Activated CD8-positive, alpha-beta memory T cell treated with anti-CD3 and anti-CD28 coated beads, Interleukin-2, amount 10 ng/mL, durations not matched to agents 7 days and 5 days (primary cell): ENCODE measurements at regions not wholly inside any gene's neighbourhood (a gene's known extent, or its start where the extent isn't known, plus 50 kb on each side); places are given as distances from the start of the nearest gene placed in this dataset.

Source experiments
- ATAC-seq: fragments of 150-1000 bp; cut with Tn5 transposase; one replicate; pipeline ENCODE4 v1.10.0; 2021; ENCODE audit warnings: moderate library complexity
- CTCF ChIA-PET: fragments of 350-600 bp; sonication (Branson Sonifier 250); formaldehyde crosslinking; loops from one replicate; lab custom pipeline; 2021; ENCODE audit warnings: antibody characterized with exemption; lab: Charles Lee
- DNase-seq: peaks from one replicate; pipeline ENCODE4 v3.0.0-alpha.2; 2020
- H3K27ac Mint-ChIP-seq: one replicate; pipeline ENCODE4 v1.8.0; 2021; ENCODE audit warnings: mild to moderate bottlenecking, mixed read lengths
- H3K27me3 Mint-ChIP-seq: one replicate; pipeline ENCODE4 v1.8.0; 2021; ENCODE audit warnings: mixed read lengths
- H3K36me3 Mint-ChIP-seq: one replicate; pipeline ENCODE4 v1.8.0; 2021; ENCODE audit warnings: mild to moderate bottlenecking, mixed read lengths
- H3K4me1 Mint-ChIP-seq: one replicate; pipeline ENCODE4 v1.8.0; 2021; ENCODE audit warnings: mixed read lengths
- H3K4me3 Mint-ChIP-seq: one replicate; pipeline ENCODE4 v1.8.0; 2021; ENCODE audit warnings: mild to moderate bottlenecking, moderate library complexity, mixed read lengths
- H3K9me3 Mint-ChIP-seq: one replicate; pipeline ENCODE4 v1.8.0; 2022; ENCODE audit warnings: low read depth, mixed read lengths

DNA sequence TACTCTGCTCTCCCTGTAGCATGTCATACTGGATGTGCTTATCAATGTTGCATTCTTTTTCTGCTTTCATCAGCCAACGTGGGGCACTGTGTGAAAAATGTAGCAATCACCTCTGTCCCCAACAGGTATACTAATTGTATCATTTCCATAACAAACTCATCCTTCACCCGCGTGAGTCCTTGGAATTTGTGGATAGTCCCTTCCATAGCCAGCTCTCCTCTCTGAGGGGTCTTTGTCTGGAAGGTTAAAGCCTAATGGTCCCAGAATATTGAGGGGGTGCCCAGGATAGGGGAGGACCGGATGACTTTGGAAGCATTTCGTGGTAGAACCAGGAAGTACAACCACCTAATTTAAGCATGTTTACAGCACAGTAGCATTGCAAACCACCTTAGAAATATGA lies 124.6 kb downstream of the FOXB1 start:
- ATAC-seq (no peak), DNase-seq (no peak)
- Mint-ChIP-seq H3K27ac (no peak overlapping the region), H3K4me1 (peaks cover 51% of the 10 kb centered on the region), H3K4me3 (no peak overlapping the region), H3K27me3 (peaks cover 8% of the 10 kb centered on the region), H3K9me3 (no peaks in the 10 kb centered on the region), H3K36me3 (no peaks in the 10 kb centered on the region)
- CTCF ChIA-PET: interaction anchor here (1.3 to 3.2 kb wide), 7 partner anchors 7 to 212 kb away, joined by 3 to 19 read pairs (median 8); partner anchors contain the start of gene FOXB1

DNA sequence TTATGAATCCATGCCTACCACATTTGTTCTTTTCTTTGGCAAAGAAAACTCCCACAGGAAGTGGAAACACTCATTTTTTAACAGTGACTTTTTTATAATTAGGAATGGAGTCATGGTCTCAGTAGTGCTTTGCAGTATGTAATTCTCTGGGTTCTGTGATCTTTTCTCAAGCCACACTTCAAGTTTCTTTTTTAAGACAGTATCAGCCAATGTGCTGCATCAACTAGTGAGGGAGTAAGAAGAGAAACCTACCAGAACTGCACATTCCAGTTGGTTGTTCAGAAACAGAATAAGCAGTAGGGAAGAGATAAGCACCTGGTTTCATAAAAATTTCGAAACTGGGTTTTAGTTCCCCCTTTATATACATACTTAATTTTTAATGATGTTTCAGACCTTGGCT lies 126.3 kb downstream of the FOXB1 start:
- Mint-ChIP-seq H3K27ac (no peak overlapping the region), H3K27me3 (peaks cover 15% of the 10 kb centered on the region), H3K9me3 (no peaks in the 10 kb centered on the region), H3K4me1 (peaks cover 37% of the 10 kb centered on the region), H3K4me3 (no peak overlapping the region), H3K36me3 (no peaks in the 10 kb centered on the region)
- ATAC-seq (no peak), DNase-seq (no peak)
- CTCF ChIA-PET: interaction anchor here (1.2 kb wide), 1 partner anchor 214 kb away, joined by 3 read pairs; no protein-coding TSS in a partner anchor

DNA sequence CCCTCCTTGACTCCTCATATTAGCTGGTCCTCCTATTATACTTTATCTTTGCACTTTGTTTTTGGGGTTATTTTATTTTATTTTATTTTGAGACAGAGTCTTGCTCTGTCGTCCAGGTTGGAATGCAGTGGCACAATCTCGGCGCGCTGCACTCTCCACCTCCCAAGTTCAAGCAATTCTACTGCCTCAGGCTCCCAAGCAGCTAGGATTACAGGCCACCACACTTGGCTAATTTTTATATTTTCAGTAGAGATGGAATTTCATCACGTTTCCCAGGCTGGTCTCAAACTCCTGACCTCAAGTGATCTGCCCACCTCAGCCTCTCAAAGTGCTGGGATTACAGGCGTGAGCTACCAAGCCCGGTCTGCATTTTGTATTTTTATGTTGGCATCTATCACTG lies 126.7 kb downstream of the FOXB1 start:
- no peak overlapping the region for H3K4me3 Mint-ChIP-seq
- peaks cover 16% of the 10 kb centered on the region for H3K27me3 Mint-ChIP-seq
- DNase-seq (no peak), ATAC-seq (no peak)
- no peaks in the 10 kb centered on the region for H3K9me3 Mint-ChIP-seq
- H3K27ac Mint-ChIP-seq: no peak overlapping the region
- peaks cover 34% of the 10 kb centered on the region for H3K4me1 Mint-ChIP-seq
- H3K36me3 Mint-ChIP-seq: no peaks in the 10 kb centered on the region
- CTCF ChIA-PET: no interaction called here

DNA sequence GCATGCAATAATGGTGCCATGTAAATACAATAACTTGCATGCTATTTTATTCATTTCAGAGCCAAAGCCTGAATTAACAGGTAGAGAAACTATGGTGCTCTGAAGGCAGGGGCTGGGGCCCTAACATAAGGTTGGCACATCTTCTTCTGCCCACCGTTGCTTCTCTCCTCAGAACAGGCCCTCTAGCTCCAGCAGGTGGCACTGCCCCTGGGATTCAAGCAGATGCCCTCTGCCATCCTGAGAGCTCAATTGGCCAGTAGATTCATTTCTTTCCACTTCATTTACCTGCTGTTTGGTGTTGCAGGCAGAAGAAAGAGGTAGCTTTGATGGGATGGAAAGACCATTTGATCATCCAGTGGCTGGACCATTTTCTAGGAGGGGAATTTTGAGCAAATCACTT lies 130.5 kb downstream of the FOXB1 start:
- Mint-ChIP-seq H3K4me3 (no peak overlapping the region), H3K4me1 (peaks cover 5% of the 10 kb centered on the region), H3K36me3 (no peaks in the 10 kb centered on the region), H3K27ac (no peak overlapping the region), H3K27me3 (peaks cover 37% of the 10 kb centered on the region), H3K9me3 (no peaks in the 10 kb centered on the region)
- DNase-seq (no peak), ATAC-seq (no peak)
- CTCF ChIA-PET: interaction anchor here (0.7 to 1.4 kb wide), 3 partner anchors 9 to 145 kb away, joined by 3 read pairs; no protein-coding TSS in a partner anchor

DNA sequence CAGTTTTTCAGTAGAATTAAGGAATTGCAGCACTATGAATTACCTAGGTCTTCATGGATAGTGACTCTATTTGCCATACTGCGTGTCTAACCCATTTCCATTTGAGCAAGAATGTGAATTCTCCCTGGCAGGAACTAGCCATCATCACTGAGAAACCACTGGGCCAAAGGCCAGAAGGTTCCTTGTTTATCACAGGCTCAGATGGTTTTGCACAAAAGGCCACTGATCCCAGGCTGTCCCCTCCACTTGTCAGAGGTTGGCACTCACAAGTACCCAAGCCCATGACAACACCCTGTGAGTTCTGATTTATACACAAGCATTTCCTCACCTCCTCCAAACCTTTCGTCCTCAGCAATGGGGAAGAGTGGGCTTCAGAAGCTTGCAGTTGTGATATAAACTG lies 131.8 kb downstream of the FOXB1 start:
- DNase-seq (no peak), ATAC-seq (no peak)
- no peak overlapping the region for H3K4me3 Mint-ChIP-seq
- CTCF ChIA-PET: interaction anchor here (1.4 kb wide), 2 partner anchors 8 to 13 kb away, joined by 3 read pairs; no protein-coding TSS in a partner anchor
- H3K27ac Mint-ChIP-seq: no peak overlapping the region
- peaks cover 47% of the 10 kb centered on the region for H3K27me3 Mint-ChIP-seq
- no peaks in the 10 kb centered on the region for H3K36me3 Mint-ChIP-seq
- no peaks in the 10 kb centered on the region for H3K9me3 Mint-ChIP-seq
- peaks cover 2% of the 10 kb centered on the region for H3K4me1 Mint-ChIP-seq

DNA sequence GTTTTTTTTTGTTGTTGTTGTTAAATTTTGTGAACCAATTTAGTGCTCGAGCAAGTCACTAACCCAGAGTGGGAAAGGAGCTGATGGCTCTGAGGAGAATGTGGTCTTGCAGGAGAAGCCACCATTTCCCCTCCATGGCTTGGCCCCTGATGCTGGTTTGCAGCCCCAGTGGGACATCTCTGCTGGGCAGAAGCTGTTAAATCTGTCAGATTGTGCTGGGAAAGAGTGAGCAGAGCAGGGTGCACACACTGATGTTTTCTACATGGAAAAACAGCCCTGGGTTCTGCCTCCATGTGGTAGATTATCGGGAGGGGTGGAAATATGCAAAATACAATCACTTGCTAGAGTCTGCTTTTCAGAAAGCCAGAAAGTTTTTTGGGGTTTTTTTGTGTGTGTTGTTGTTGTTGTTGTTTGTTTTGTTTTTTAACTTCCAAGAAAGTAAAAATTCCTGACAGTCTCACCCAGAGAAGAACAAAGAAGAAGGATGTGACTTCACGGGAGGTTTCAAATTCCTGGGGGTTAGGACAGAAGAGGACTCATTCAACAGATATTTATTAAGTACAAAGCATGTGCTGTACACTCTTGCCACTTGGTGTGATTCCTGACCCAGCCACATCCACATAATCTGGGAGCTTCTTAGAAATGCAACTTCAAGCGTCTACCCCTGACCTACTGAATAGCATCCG lies 133.7 kb downstream of the FOXB1 start:
- peaks cover 2% of the 10 kb centered on the region for H3K4me1 Mint-ChIP-seq
- H3K27me3 Mint-ChIP-seq: peaks cover 58% of the 10 kb centered on the region
- H3K9me3 Mint-ChIP-seq: no peaks in the 10 kb centered on the region
- ATAC-seq (no peak), DNase-seq (no peak)
- CTCF ChIA-PET: interaction anchor here (1.4 to 1.5 kb wide), 2 partner anchors 13 to 413 kb away, joined by 3 read pairs; no protein-coding TSS in a partner anchor
- no peak overlapping the region for H3K4me3 Mint-ChIP-seq
- no peaks in the 10 kb centered on the region for H3K36me3 Mint-ChIP-seq
- H3K27ac Mint-ChIP-seq: no peak overlapping the region

DNA sequence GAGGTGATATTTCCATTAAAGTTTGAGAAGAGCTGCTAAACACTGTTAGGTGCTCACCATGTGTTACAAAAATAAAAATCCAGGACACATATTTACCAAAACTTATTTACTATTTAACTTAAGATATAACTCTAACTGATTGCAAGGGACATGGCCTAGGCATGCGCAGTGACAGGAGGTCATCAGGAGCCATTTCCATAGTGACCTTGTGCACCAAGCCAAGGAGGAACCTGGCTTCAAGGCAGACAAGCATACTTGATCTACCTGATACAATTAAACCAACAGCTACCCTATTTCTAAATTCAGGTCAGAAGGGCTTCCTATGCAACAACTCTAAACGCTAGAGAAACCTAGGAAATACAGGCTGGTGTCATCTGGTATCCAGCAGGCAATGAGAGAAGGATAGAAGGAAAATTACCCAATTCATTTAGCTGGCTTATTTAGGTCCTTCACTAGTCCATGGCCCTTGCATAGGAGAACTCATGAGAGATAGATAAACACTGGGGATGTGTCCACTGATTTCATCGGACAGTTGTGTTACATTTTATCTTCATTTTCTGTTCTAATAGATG lies 134.4 kb downstream of the FOXB1 start:
- DNase-seq (no peak), ATAC-seq (no peak)
- CTCF ChIA-PET: interaction anchor here (1.4 to 1.5 kb wide), 2 partner anchors 13 to 414 kb away, joined by 3 read pairs; no protein-coding TSS in a partner anchor
- Mint-ChIP-seq H3K36me3 (no peaks in the 10 kb centered on the region), H3K4me1 (peaks cover 2% of the 10 kb centered on the region), H3K9me3 (no peaks in the 10 kb centered on the region), H3K4me3 (no peak overlapping the region), H3K27me3 (peaks cover 61% of the 10 kb centered on the region), H3K27ac (no peak overlapping the region)

DNA sequence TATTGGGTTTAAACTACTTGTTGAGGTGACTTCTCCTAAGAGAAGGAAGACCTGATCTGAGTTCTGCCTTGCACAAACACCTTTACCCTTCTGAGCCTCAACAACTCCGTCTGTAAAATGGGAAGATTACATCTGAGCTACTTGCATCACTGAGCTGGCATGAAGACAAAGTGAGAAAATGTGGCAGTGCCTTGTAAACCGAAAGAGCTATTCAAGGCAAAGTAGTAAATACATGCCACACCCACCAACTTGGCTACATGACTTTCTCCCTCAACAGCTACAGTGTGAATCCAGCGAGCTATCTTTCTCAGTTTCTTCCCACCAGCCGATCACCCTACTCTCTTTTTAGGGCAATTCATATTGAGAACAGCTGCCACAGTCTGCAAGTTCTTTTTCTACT lies 148.3 kb downstream of the FOXB1 start:
- no peak for ATAC-seq
- CTCF ChIA-PET: no interaction called here
- no peaks in the 10 kb centered on the region for H3K36me3 Mint-ChIP-seq

DNA sequence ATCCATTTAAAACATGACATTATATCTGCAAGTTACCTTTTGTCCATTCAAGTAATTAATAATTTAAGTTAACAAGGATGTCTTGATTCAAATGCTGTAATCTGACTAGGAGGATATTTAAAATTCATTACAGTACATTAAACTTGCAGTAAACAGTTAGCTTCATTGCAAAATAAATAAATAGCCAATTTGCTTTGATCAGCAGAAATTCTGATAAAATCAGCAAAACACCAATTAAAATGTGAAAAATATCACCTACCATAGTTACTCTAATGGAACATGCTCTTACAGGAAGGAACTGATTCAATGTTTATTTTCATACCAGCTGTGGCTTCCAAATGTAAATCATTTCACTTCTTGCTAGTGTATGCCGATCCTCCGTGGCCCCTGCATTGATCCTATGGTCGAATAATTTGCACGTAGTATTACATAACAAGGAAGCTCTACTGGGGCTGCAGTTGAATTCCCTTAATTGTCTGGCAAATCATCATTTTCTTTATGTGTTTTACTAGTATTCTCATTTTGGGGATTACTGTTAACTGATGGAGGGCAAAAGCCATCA lies 150.7 kb downstream of the FOXB1 start:
- no peaks in the 10 kb centered on the region for H3K36me3 Mint-ChIP-seq

More for the DNA sequence above, 148.3 kb downstream of the FOXB1 start:
- Mint-ChIP-seq H3K27me3 (peaks cover 16% of the 10 kb centered on the region), H3K9me3 (no peaks in the 10 kb centered on the region), H3K4me1 (peaks cover 32% of the 10 kb centered on the region), H3K27ac (no peak overlapping the region), H3K4me3 (no peak overlapping the region)
- no peak for DNase-seq

DNA sequence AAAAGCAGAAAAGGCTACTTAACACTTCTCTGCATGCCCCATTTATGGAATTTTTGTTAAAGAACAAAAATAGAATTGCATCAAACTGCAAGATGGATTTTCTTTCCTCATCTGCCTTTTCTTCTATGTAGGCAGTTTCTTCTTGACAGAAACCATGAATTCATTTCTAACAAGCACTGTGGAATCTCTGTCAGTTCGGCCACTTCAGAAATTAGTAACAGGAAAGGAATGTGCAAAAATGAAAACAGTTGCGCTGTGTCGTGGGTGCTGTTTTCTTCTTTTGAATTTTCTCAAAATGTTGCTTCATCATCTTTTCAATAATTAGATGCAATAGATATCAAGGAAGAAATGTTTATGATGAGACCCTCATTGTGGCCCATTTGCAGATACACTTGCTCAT lies 151.6 kb downstream of the FOXB1 start:
- H3K4me1 Mint-ChIP-seq: peaks cover 36% of the 10 kb centered on the region
- peak; percentile 57 for ATAC-seq
- peak overlapping the region; percentile 58 for H3K27ac Mint-ChIP-seq
- no peak for DNase-seq
- no peaks in the 10 kb centered on the region for H3K36me3 Mint-ChIP-seq
- CTCF ChIA-PET: interaction anchor here (0.8 to 1.5 kb wide), 6 partner anchors 22 to 431 kb away, joined by 3 to 4 read pairs (median 3); partner anchors contain the start of gene FOXB1
- peak overlapping the region; percentile 19 for H3K4me3 Mint-ChIP-seq
- no peaks in the 10 kb centered on the region for H3K9me3 Mint-ChIP-seq
- H3K27me3 Mint-ChIP-seq: peaks cover 22% of the 10 kb centered on the region

More for the DNA sequence above, 150.7 kb downstream of the FOXB1 start:
- Mint-ChIP-seq H3K4me1 (peaks cover 36% of the 10 kb centered on the region), H3K9me3 (no peaks in the 10 kb centered on the region), H3K27me3 (peaks cover 16% of the 10 kb centered on the region), H3K4me3 (peak overlapping the region; percentile 19), H3K27ac (peak overlapping the region; percentile 58)
- DNase-seq: no peak
- ATAC-seq: peak; percentile 30
- CTCF ChIA-PET: interaction anchor here (0.8 to 1.5 kb wide), 8 partner anchors 21 to 430 kb away, joined by 3 to 4 read pairs (median 3); partner anchors contain the start of gene FOXB1

DNA sequence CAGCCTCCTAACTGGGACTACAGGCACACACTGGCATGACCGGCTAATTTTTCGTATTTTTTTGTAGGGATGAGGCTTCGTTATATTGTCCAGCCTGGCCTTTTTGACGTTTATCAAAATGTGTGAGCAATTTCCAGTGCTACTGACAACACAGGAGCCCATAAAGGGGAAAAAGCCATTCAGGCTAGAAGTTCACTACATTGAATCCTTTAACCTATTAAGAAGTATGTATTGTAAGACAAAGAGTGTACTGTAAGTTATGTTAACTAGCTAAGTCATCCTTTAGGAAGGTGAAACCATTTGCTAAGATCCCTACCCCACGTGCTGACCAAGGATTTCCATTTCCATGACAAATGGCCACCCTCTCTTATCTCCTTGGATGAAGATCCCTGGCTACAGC lies 156.8 kb downstream of the FOXB1 start:
- DNase-seq: no peak
- H3K27ac Mint-ChIP-seq: no peak overlapping the region
- peaks cover 42% of the 10 kb centered on the region for H3K27me3 Mint-ChIP-seq
- ATAC-seq: no peak
- peaks cover 17% of the 10 kb centered on the region for H3K4me1 Mint-ChIP-seq
- no peak overlapping the region for H3K4me3 Mint-ChIP-seq
- H3K36me3 Mint-ChIP-seq: peaks cover 1% of the 10 kb centered on the region
- H3K9me3 Mint-ChIP-seq: no peaks in the 10 kb centered on the region
- CTCF ChIA-PET: interaction anchor here (1.6 kb wide), 2 partner anchors 166 to 242 kb away, joined by 3 read pairs; no protein-coding TSS in a partner anchor

DNA sequence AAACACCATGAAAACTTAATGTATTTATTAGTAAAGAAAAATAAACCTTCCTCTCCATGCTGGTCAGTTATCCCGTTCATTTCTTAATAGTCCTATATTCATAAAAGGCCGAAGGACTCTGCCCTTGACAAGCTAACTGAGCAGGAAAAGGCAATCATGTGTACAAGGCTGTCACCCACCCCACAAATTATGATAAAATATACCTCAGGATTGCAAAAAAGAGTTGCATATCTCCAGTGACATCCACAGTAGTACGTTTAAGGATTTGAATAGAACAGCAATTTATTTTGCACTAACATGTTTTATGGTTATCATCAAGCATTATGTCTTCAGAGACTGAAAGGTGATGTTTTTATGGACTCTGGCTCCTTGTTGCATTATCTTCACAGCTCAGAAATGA lies 157.6 kb downstream of the FOXB1 start:
- CTCF ChIA-PET: interaction anchor here (1.6 kb wide), 1 partner anchor 165 kb away, joined by 3 read pairs; no protein-coding TSS in a partner anchor
- H3K36me3 Mint-ChIP-seq: peaks cover 1% of the 10 kb centered on the region
- H3K4me1 Mint-ChIP-seq: peaks cover 10% of the 10 kb centered on the region
- DNase-seq (no peak), ATAC-seq (no peak)
- no peaks in the 10 kb centered on the region for H3K9me3 Mint-ChIP-seq
- no peak overlapping the region for H3K27ac Mint-ChIP-seq
- no peak overlapping the region for H3K4me3 Mint-ChIP-seq
- peaks cover 43% of the 10 kb centered on the region for H3K27me3 Mint-ChIP-seq

DNA sequence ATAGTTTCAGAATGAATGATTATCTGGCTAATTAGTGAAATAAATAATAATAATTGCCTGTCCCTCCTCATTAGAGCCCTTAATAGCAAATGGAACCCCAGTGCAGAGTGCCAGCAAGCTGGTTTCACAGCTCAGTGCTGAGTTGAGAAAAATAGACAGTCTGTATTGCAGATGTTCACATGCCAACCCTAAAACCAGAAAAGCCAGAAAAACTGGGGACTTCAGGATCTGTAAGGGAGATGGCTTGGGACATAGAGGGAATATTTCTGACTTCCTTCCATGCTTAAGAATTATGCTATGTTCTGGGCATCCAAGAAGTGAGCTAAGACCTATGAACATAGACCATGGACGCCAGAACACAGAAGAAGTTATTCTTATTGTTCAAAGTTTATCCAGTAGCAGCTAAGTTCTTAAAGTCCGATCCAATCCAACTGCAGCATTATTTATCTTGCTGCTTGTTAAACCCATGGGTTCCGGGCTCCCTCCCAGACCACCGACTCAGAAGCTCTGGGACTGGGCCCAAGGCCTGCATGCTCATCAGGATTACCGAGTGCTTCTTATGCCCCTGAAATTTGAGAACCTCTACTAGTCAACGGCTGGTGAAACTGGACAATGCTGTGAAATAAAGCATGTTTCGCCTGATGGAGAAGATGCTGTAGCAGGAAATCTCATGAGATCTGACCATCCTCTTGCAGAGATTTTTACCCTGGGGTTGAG lies 158.3 kb downstream of the FOXB1 start:
- no peak overlapping the region for H3K4me3 Mint-ChIP-seq

More for the DNA sequence above, 158.3 kb downstream of the FOXB1 start:
- no peak overlapping the region for H3K27ac Mint-ChIP-seq
- CTCF ChIA-PET: interaction anchor here (1.6 kb wide), 1 partner anchor 164 kb away, joined by 3 read pairs; no protein-coding TSS in a partner anchor
- DNase-seq (no peak), ATAC-seq (no peak)
- H3K36me3 Mint-ChIP-seq: peaks cover 1% of the 10 kb centered on the region
- peaks cover 3% of the 10 kb centered on the region for H3K4me1 Mint-ChIP-seq
- peaks cover 43% of the 10 kb centered on the region for H3K27me3 Mint-ChIP-seq
- H3K9me3 Mint-ChIP-seq: no peaks in the 10 kb centered on the region
